Upper lobe of right lung (tissue), 1 donor: ENCODE measurements at regions not wholly inside any gene's neighbourhood (a gene's known extent, or its start where the extent isn't known, plus 50 kb on each side); places are given as distances from the start of the nearest gene placed in this dataset.

Experiments
- ATAC-seq: fragments of 200-7000 bp; cut with Tn5 transposase; one replicate; pipeline ENCODE4 v1.9.1; 2020; ENCODE audit warnings: mild to moderate bottlenecking, moderate library complexity
- DNase-seq: peaks from one replicate; pipeline ENCODE4 v3.0.0-alpha.2; 2020
- H3K27ac ChIP-seq: fragments of 200-600 bp; one replicate; pipeline ENCODE4 v1.8.0; 2022
- H3K27me3 ChIP-seq: fragments of 200-600 bp; one replicate; pipeline ENCODE4 v1.8.0; 2022; ENCODE audit warnings: mild to moderate bottlenecking
- H3K36me3 ChIP-seq: fragments of 200-600 bp; one replicate; pipeline ENCODE4 v1.8.0; 2022
- H3K4me1 ChIP-seq: fragments of 200-600 bp; one replicate; pipeline ENCODE4 v1.8.0; 2022
- H3K4me3 ChIP-seq: fragments of 200-600 bp; one replicate; pipeline ENCODE4 v1.8.0; 2022; ENCODE audit warnings: mild to moderate bottlenecking
- H3K9me3 ChIP-seq: fragments of 200-600 bp; one replicate; pipeline ENCODE4 v1.8.0; 2022
- intact Hi-C: fragments of 100-400 bp; cut with DNase I; formaldehyde crosslinking; loops from one replicate; pipeline ENCODE4 v1.11.0; 2022
- TF ChIP-seq, protein P1 (sequence below): fragments of 200-600 bp; IDR thresholded peaks from one replicate; pipeline ENCODE4 v1.8.0; 2022; ENCODE audit warnings: antibody characterized with exemption
- donor health status: DM: no; HTN: yes; CAD: no; lungs with severe emphysema.

DNA sequence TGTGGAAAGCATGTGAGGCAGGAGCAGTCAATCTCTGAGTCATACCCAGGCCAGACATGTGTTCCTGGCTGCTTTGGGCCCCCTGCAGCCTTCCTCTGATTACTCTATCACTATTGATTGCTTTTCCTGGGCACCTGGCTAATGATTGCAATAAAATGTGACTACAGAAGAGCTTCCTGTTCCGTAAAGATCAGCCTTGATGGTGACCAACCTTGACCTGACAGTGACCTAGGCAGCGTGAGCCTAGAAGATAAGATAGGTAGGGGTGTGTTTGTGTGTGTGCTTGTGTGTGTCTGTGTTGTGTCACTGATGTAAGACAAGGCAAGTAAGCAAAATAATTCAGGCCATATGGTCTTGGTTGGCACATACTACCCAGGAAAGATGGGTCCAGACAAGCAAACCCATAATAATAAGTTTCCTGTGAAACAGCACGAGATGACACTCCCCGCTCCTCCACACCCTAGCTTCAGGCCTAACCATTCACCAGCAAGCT lies 367.7 kb upstream of the CDH11 start:
- Histone ChIP-seq H3K4me3 (no peak overlapping the region), H3K27me3 (no peaks in the 10 kb centered on the region), H3K4me1 (no peaks in the 10 kb centered on the region), H3K9me3 (no peaks in the 10 kb centered on the region), H3K36me3 (no peaks in the 10 kb centered on the region), H3K27ac (no peak overlapping the region)
- no peak for ATAC-seq
- DNase-seq, result no peak
- intact Hi-C loops, result no loop called here
- TF ChIP-seq, protein P1, sequence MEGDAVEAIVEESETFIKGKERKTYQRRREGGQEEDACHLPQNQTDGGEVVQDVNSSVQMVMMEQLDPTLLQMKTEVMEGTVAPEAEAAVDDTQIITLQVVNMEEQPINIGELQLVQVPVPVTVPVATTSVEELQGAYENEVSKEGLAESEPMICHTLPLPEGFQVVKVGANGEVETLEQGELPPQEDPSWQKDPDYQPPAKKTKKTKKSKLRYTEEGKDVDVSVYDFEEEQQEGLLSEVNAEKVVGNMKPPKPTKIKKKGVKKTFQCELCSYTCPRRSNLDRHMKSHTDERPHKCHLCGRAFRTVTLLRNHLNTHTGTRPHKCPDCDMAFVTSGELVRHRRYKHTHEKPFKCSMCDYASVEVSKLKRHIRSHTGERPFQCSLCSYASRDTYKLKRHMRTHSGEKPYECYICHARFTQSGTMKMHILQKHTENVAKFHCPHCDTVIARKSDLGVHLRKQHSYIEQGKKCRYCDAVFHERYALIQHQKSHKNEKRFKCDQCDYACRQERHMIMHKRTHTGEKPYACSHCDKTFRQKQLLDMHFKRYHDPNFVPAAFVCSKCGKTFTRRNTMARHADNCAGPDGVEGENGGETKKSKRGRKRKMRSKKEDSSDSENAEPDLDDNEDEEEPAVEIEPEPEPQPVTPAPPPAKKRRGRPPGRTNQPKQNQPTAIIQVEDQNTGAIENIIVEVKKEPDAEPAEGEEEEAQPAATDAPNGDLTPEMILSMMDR, result no peak

DNA sequence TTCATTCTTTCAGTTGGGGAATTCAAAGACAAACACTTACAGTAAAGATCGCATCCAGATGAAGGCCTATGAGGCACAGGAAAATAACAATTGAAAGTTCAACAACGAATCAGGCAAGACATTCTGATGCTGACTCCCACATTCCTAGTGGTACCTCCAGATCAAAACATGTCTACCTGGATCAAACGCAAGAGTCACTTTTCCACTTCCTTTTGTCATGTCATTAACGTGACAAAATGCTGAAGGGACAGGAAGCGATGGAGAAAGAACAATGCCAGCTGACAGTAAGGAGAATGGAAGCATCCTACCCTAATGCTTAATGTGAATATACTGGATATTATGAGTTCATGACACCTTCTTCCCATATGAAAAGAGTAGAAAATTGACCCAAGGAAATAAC lies 365.4 kb upstream of the CDH11 start:
- Histone ChIP-seq H3K27ac (no peak overlapping the region), H3K4me1 (no peaks in the 10 kb centered on the region), H3K36me3 (no peaks in the 10 kb centered on the region), H3K27me3 (no peaks in the 10 kb centered on the region), H3K4me3 (no peak overlapping the region), H3K9me3 (no peaks in the 10 kb centered on the region)
- DNase-seq, result no peak
- TF ChIP-seq, protein P1, result no peak
- intact Hi-C loops, result no loop called here
- no peak for ATAC-seq

DNA sequence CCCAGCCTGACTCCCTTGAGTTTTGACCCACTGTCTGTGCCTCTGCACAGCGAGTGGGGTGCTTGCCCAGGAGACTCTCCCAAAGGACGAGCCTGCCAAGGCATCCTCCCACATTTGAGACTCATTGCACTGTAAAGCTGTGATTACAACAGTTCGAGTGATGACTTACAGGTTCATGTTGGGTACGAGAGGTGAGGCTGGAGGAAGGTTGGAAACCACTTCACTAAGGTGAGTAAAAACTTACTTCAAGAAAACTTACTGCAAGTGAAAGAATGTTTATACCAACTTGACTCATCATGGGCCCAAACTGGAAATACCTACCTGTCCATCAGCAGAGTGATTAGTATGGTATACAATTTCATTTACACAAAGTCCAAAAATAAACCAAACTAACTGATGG lies 360.1 kb upstream of the CDH11 start:
- Histone ChIP-seq H3K27ac (no peak overlapping the region), H3K9me3 (no peaks in the 10 kb centered on the region), H3K36me3 (no peaks in the 10 kb centered on the region), H3K4me1 (no peaks in the 10 kb centered on the region), H3K4me3 (no peak overlapping the region), H3K27me3 (no peaks in the 10 kb centered on the region)
- intact Hi-C loops, result no loop called here
- ATAC-seq (no peak), DNase-seq (no peak)
- TF ChIP-seq, protein P1, result no peak

DNA sequence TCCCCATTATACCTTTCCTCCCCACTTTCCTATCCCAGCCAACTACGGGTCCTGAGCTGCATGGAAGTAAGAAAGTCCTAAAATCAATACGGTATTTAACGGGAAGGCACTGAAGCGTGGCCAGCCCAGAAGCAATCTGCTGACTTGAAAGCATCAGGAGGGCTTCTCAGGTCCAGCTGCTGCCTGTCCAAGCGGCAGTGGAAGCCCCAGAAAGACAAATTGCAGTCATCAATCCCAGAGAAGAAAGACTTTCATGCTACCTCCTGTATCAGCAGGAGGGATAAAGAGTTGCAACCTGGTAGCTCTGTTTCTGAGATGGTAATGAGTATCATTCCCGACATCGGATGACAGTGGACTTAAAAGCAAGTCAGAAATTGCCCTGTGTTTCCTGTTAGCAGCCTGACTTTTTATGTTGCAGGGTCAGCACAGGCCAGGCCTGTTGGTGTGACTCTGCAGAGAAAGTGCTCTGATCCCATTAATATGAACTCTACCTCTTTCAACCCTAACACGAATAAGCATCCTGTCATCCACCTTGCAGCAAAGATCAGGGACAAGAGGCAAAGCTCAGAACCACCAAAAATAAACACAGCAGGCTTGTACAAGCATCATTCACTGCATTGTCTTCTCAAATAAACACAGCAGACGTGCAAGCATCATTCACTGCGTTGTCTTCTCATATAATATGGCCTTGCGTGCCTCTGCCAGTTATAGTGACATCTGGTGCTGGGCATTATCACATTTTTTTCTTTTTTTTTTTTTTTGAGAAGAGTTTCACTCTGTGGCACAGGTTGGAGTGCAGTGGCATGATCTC lies 358.6 kb upstream of the CDH11 start:
- Histone ChIP-seq H3K27me3 (no peaks in the 10 kb centered on the region), H3K9me3 (no peaks in the 10 kb centered on the region), H3K4me1 (no peaks in the 10 kb centered on the region), H3K4me3 (no peak overlapping the region), H3K36me3 (no peaks in the 10 kb centered on the region), H3K27ac (no peak overlapping the region)
- no peak for ATAC-seq
- TF ChIP-seq, protein P1, result no peak
- intact Hi-C loops, result no loop called here
- no peak for DNase-seq

DNA sequence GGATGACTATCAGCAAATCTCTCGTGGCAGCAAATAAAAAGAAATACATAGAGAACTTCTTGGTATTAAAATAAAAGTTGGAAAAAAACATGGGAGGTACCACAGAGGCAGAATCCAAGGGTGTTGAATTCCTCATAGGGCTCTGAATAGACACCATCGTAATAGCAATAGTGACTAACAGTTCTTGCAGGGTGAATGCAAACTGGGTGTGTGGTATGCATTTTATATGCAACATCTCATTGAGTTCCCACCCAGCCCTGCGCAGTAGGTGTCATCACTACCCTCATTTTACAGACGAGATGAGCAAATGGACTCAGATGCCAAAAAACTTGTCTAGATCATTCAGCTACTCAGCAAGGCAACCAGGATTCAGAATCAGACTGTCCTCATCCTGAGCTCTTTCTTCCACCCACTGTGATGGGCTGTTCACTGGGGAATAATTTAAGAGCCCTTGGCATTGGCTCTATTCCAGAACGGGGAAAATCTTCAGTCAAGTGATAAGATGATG lies 354.6 kb upstream of the CDH11 start:
- H3K36me3 ChIP-seq, result no peaks in the 10 kb centered on the region
- intact Hi-C loops, result no loop called here
- H3K4me1 ChIP-seq, result no peaks in the 10 kb centered on the region
- H3K9me3 ChIP-seq, result no peaks in the 10 kb centered on the region
- no peak overlapping the region for H3K4me3 ChIP-seq
- ATAC-seq, result no peak
- DNase-seq, result no peak
- TF ChIP-seq, protein P1, result no peak
- H3K27me3 ChIP-seq, result no peaks in the 10 kb centered on the region
- H3K27ac ChIP-seq, result no peak overlapping the region
